Activated CD4-positive, alpha-beta T cell treated with anti-CD3 and anti-CD28 coated beads for 36 hours (primary cell): ENCODE measurements at regions not wholly inside any gene's neighbourhood (a gene's known extent, or its start where the extent isn't known, plus 50 kb on each side); places are given as distances from the start of the nearest gene placed in this dataset.

ENCODE experiments used
- ATAC-seq: fragments of 200-7000 bp; cut with Tn5 transposase; one replicate; pipeline ENCODE4 v1.10.0; 2021; ENCODE audit warnings: mild to moderate bottlenecking, moderate library complexity
- CTCF ChIA-PET: fragments of 350-600 bp; sonication (Branson Sonifier 250); formaldehyde crosslinking; loops from one replicate; lab custom pipeline; 2021; ENCODE audit warnings: antibody characterized with exemption; lab: Charles Lee
- POLR2A ChIA-PET: fragments of 350-600 bp; sonication (Branson Sonifier 250); formaldehyde crosslinking; loops from one replicate; lab custom pipeline; 2021; ENCODE audit warnings: antibody characterized with exemption, inconsistent platforms; lab: Charles Lee
- DNase-seq: peaks from one replicate; pipeline ENCODE4 v3.0.0-alpha.2; 2020
- H3K27ac Mint-ChIP-seq: one replicate; pipeline ENCODE4 v1.8.0; 2021; ENCODE audit warnings: mixed read lengths
- H3K27me3 Mint-ChIP-seq: one replicate; pipeline ENCODE4 v1.8.0; 2021; ENCODE audit warnings: mixed read lengths
- H3K36me3 Mint-ChIP-seq: one replicate; pipeline ENCODE4 v1.8.0; 2021; ENCODE audit warnings: low read depth, mixed read lengths
- H3K4me1 Mint-ChIP-seq: one replicate; pipeline ENCODE4 v1.8.0; 2021; ENCODE audit warnings: mixed read lengths
- H3K4me3 Mint-ChIP-seq: one replicate; pipeline ENCODE4 v1.8.0; 2021; ENCODE audit warnings: mild to moderate bottlenecking, moderate library complexity, mixed read lengths
- H3K9me3 Mint-ChIP-seq: one replicate; pipeline ENCODE4 v1.8.0; 2021; ENCODE audit warnings: low read depth, mixed read lengths
- intact Hi-C, 2 experiments: fragments of 100-400 bp; cut with DNase I in 1 of 2; cut with micrococcal nuclease in 1 of 2; formaldehyde crosslinking; loops; one replicate each; pipeline versions ENCODE4 v1.14.2 to v1.15.1; 2022 to 2024; cut with DNase I, micrococcal nuclease

- H3K9me3 Mint-ChIP-seq, result no peaks in the 10 kb centered on the region
- DNase-seq, result no peak
- no peak overlapping the region for H3K4me3 Mint-ChIP-seq
- no peaks in the 10 kb centered on the region for H3K36me3 Mint-ChIP-seq
- no peaks in the 10 kb centered on the region for H3K4me1 Mint-ChIP-seq
- no peak overlapping the region for H3K27ac Mint-ChIP-seq
- POLR2A ChIA-PET, result no interaction called here
- H3K27me3 Mint-ChIP-seq, result peaks cover 3% of the 10 kb centered on the region
- intact Hi-C loops, result no loop called here
- CTCF ChIA-PET, result no interaction called here
- ATAC-seq, result no peak
Observed at GRCh38 chr20:60463798-60464197, 505.6 kb downstream of the CDH26 start.

- ChIA-PET CTCF (no interaction called here), POLR2A (no interaction called here)
- no peaks in the 10 kb centered on the region for H3K4me1 Mint-ChIP-seq
Observed at GRCh38 chr20:60465439-60465838, 507.2 kb downstream of the CDH26 start.

GRCh38 chr20:60465993-60466686, 507.9 kb downstream of the CDH26 start:
- ChIA-PET POLR2A (no interaction called here), CTCF (interaction anchor here (0.7 kb wide), 1 partner anchor 241 kb away, joined by 3 read pairs; no protein-coding TSS in a partner anchor)
- Mint-ChIP-seq H3K4me3 (no peak overlapping the region), H3K36me3 (no peaks in the 10 kb centered on the region), H3K27ac (no peak overlapping the region), H3K27me3 (peaks cover 5% of the 10 kb centered on the region), H3K4me1 (no peaks in the 10 kb centered on the region), H3K9me3 (no peaks in the 10 kb centered on the region)
- no peak for ATAC-seq
- DNase-seq, result no peak
- intact Hi-C loops, result no loop called here

More at GRCh38 chr20:60465439-60465838, 507.2 kb downstream of the CDH26 start:
- H3K36me3 Mint-ChIP-seq, result no peaks in the 10 kb centered on the region
- H3K9me3 Mint-ChIP-seq, result no peaks in the 10 kb centered on the region
- DNase-seq, result no peak
- no peak overlapping the region for H3K4me3 Mint-ChIP-seq
- intact Hi-C loops, result no loop called here
- H3K27me3 Mint-ChIP-seq, result peaks cover 2% of the 10 kb centered on the region
- no peak overlapping the region for H3K27ac Mint-ChIP-seq
- no peak for ATAC-seq

GRCh38 chr20:60466687-60467022, 508.4 kb downstream of the CDH26 start:
- Mint-ChIP-seq H3K4me1 (no peaks in the 10 kb centered on the region), H3K4me3 (no peak overlapping the region), H3K9me3 (no peaks in the 10 kb centered on the region), H3K27ac (no peak overlapping the region), H3K27me3 (peaks cover 5% of the 10 kb centered on the region), H3K36me3 (no peaks in the 10 kb centered on the region)
- CTCF ChIA-PET, result interaction anchor here (0.7 kb wide), 1 partner anchor 242 kb away, joined by 3 read pairs; no protein-coding TSS in a partner anchor
- POLR2A ChIA-PET, result no interaction called here
- intact Hi-C loops, result no loop called here
- no peak for DNase-seq
- ATAC-seq, result no peak

GRCh38 chr20:60467078-60467477, 508.9 kb downstream of the CDH26 start:
- no peaks in the 10 kb centered on the region for H3K4me1 Mint-ChIP-seq
- no peak for ATAC-seq
- POLR2A ChIA-PET, result no interaction called here
- H3K27me3 Mint-ChIP-seq, result peaks cover 5% of the 10 kb centered on the region
- intact Hi-C loops, result no loop called here
- CTCF ChIA-PET, result interaction anchor here (0.7 kb wide), 1 partner anchor 242 kb away, joined by 3 read pairs; no protein-coding TSS in a partner anchor
- DNase-seq, result no peak
- H3K27ac Mint-ChIP-seq, result no peak overlapping the region
- H3K4me3 Mint-ChIP-seq, result no peak overlapping the region
- H3K36me3 Mint-ChIP-seq, result no peaks in the 10 kb centered on the region
- H3K9me3 Mint-ChIP-seq, result no peaks in the 10 kb centered on the region

- DNase-seq (no peak), ATAC-seq (no peak)
- peaks cover 5% of the 10 kb centered on the region for H3K27me3 Mint-ChIP-seq
- CTCF ChIA-PET, result no interaction called here
- no peaks in the 10 kb centered on the region for H3K4me1 Mint-ChIP-seq
- intact Hi-C loops, result no loop called here
- POLR2A ChIA-PET, result no interaction called here
- no peaks in the 10 kb centered on the region for H3K9me3 Mint-ChIP-seq
- no peaks in the 10 kb centered on the region for H3K36me3 Mint-ChIP-seq
- H3K27ac Mint-ChIP-seq, result no peak overlapping the region
- H3K4me3 Mint-ChIP-seq, result no peak overlapping the region
Observed at GRCh38 chr20:60467771-60468170, 509.5 kb downstream of the CDH26 start.

- Mint-ChIP-seq H3K36me3 (no peaks in the 10 kb centered on the region), H3K9me3 (no peaks in the 10 kb centered on the region)
- no peak for DNase-seq
Observed at GRCh38 chr20:60469829-60470228, 511.6 kb downstream of the CDH26 start.

GRCh38 chr20:60470366-60470765, 512.1 kb downstream of the CDH26 start:
- no peak overlapping the region for H3K4me3 Mint-ChIP-seq
- no peaks in the 10 kb centered on the region for H3K4me1 Mint-ChIP-seq
- H3K27me3 Mint-ChIP-seq, result peaks cover 7% of the 10 kb centered on the region
- H3K36me3 Mint-ChIP-seq, result no peaks in the 10 kb centered on the region
- H3K27ac Mint-ChIP-seq, result no peak overlapping the region
- ChIA-PET CTCF (interaction anchor here (0.6 kb wide), 1 partner anchor 966 kb away, joined by 3 read pairs; no protein-coding TSS in a partner anchor), POLR2A (interaction anchor here (0.5 kb wide), 1 partner anchor 190 kb away, joined by 3 read pairs; no protein-coding TSS in a partner anchor)
- ATAC-seq (no peak), DNase-seq (no peak)
- no peaks in the 10 kb centered on the region for H3K9me3 Mint-ChIP-seq
- intact Hi-C loops, result no loop called here

More at GRCh38 chr20:60469829-60470228, 511.6 kb downstream of the CDH26 start:
- CTCF ChIA-PET, result no interaction called here
- Mint-ChIP-seq H3K4me1 (no peaks in the 10 kb centered on the region), H3K4me3 (no peak overlapping the region), H3K27me3 (peaks cover 7% of the 10 kb centered on the region), H3K27ac (no peak overlapping the region)
- intact Hi-C loops, result no loop called here
- POLR2A ChIA-PET, result interaction anchor here (0.5 kb wide), 1 partner anchor 189 kb away, joined by 3 read pairs; no protein-coding TSS in a partner anchor
- no peak for ATAC-seq

GRCh38 chr20:60473211-60473610, 515.0 kb downstream of the CDH26 start:
- no peaks in the 10 kb centered on the region for H3K4me1 Mint-ChIP-seq
- H3K36me3 Mint-ChIP-seq, result no peaks in the 10 kb centered on the region
- DNase-seq, result no peak
- H3K4me3 Mint-ChIP-seq, result no peak overlapping the region
- POLR2A ChIA-PET, result no interaction called here
- peaks cover 5% of the 10 kb centered on the region for H3K27me3 Mint-ChIP-seq
- intact Hi-C loops, result no loop called here
- CTCF ChIA-PET, result interaction anchor here (0.8 kb wide), 1 partner anchor 16 kb away, joined by 5 read pairs; no protein-coding TSS in a partner anchor
- H3K9me3 Mint-ChIP-seq, result no peaks in the 10 kb centered on the region
- H3K27ac Mint-ChIP-seq, result no peak overlapping the region
- ATAC-seq, result no peak

- ATAC-seq, result no peak
- POLR2A ChIA-PET, result no interaction called here
- CTCF ChIA-PET, result no interaction called here
- no peak overlapping the region for H3K27ac Mint-ChIP-seq
- no peaks in the 10 kb centered on the region for H3K4me1 Mint-ChIP-seq
- intact Hi-C loops, result no loop called here
- H3K36me3 Mint-ChIP-seq, result no peaks in the 10 kb centered on the region
- DNase-seq, result no peak
- no peaks in the 10 kb centered on the region for H3K9me3 Mint-ChIP-seq
- H3K27me3 Mint-ChIP-seq, result peaks cover 5% of the 10 kb centered on the region
- H3K4me3 Mint-ChIP-seq, result no peak overlapping the region
Observed at GRCh38 chr20:60474385-60474910, 516.2 kb downstream of the CDH26 start.

GRCh38 chr20:60476045-60476444, 517.8 kb downstream of the CDH26 start:
- Mint-ChIP-seq H3K9me3 (no peaks in the 10 kb centered on the region), H3K36me3 (no peaks in the 10 kb centered on the region), H3K27me3 (peaks cover 3% of the 10 kb centered on the region), H3K27ac (no peak overlapping the region), H3K4me3 (no peak overlapping the region), H3K4me1 (no peaks in the 10 kb centered on the region)
- intact Hi-C loops, result no loop called here
- no peak for DNase-seq
- no peak for ATAC-seq
- ChIA-PET CTCF (no interaction called here), POLR2A (no interaction called here)

GRCh38 chr20:60477958-60478357, 519.7 kb downstream of the CDH26 start:
- H3K27me3 Mint-ChIP-seq, result peaks cover 3% of the 10 kb centered on the region
- no peak for ATAC-seq
- H3K36me3 Mint-ChIP-seq, result no peaks in the 10 kb centered on the region
- ChIA-PET POLR2A (no interaction called here), CTCF (no interaction called here)
- DNase-seq, result no peak
- H3K27ac Mint-ChIP-seq, result no peak overlapping the region
- H3K4me3 Mint-ChIP-seq, result no peak overlapping the region
- H3K9me3 Mint-ChIP-seq, result no peaks in the 10 kb centered on the region
- no peaks in the 10 kb centered on the region for H3K4me1 Mint-ChIP-seq
- intact Hi-C loops, result no loop called here
